ES-I3 (cell line): ENCODE measurements at regions not wholly inside any gene's neighbourhood (a gene's known extent, or its start where the extent isn't known, plus 50 kb on each side); places are given as distances from the start of the nearest gene placed in this dataset.

ENCODE experiments used
- H3K36me3 ChIP-seq: 2 replicates; pipeline ENCODE4 v1.6.1; 2013; ENCODE audit warnings: mild to moderate bottlenecking, low read length, control low read depth, moderate library complexity; ENCODE audit not compliant: insufficient read depth
- H3K4me1 ChIP-seq: 2 replicates; pipeline ENCODE4 v1.6.1; 2013; ENCODE audit warnings: mild to moderate bottlenecking, control low read depth, low read length; ENCODE audit not compliant: insufficient read depth
- H3K9ac ChIP-seq: 2 replicates; pipeline ENCODE4 v1.6.1; 2013; ENCODE audit warnings: low read depth, mild to moderate bottlenecking, low read length, moderate library complexity
- H3K9me3 ChIP-seq: 2 replicates; pipeline ENCODE4 v1.6.1; 2013; ENCODE audit warnings: mild to moderate bottlenecking, low read length, moderate library complexity; ENCODE audit not compliant: control insufficient read depth, insufficient read depth

DNA sequence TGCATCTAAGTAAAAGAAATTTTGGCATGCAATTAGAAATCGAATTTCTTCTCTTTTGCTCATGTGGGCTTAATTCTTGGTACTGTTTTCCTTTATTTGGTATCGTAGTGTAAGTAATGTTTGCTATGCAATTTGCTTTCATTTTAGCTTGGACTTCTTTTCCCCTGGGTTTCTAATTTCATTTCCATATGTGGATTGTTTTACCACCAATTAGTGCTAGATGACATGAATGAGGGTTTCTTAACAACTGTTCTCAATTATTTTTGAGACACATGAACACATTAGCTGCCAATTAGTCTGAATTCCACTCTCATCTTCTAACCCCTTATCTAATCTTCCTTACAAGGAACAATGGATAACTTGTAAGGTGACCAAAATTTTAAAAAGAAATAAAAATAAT, 1047.2 kb upstream of the PIK3C3 start:
- H3K36me3 ChIP-seq, result no peaks in the 10 kb centered on the region
- H3K9me3 ChIP-seq, result no peaks in the 10 kb centered on the region
- peaks cover 6% of the 10 kb centered on the region; the same call in 1 of the 2 replicates for H3K4me1 ChIP-seq
- no peak overlapping the region for H3K9ac ChIP-seq

GRCh38 chr18:40904295-40904694, 1050.7 kb upstream of the PIK3C3 start:
- Histone ChIP-seq H3K4me1 (peaks cover 15% of the 10 kb centered on the region; the same call in 1 of the 2 replicates), H3K36me3 (no peaks in the 10 kb centered on the region), H3K9ac (no peak overlapping the region), H3K9me3 (no peaks in the 10 kb centered on the region)

GRCh38 chr18:40902436-40902835, 1052.6 kb upstream of the PIK3C3 start:
- Histone ChIP-seq H3K36me3 (no peaks in the 10 kb centered on the region), H3K9me3 (no peaks in the 10 kb centered on the region), H3K4me1 (peaks cover 15% of the 10 kb centered on the region; the same call in 1 of the 2 replicates), H3K9ac (no peak overlapping the region)

DNA sequence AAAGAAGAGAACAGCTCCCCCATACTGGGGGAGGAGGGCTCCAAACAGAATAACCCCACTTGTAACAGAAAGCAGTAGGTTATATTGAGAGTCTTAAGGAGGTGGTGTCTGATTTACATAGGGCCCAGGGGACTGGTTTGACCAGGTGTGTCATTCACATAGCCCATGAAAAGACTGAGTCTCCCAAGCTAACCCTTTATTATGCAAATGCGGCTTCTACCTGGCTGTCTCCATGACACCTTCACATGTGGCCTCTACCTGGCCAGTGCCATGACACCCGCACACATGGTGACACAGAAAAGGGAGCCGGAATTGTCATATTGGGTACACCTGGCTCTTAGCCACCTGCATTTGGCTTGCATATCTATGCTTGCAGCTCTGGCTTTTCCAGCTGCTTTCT, 1057.2 kb upstream of the PIK3C3 start:
- Histone ChIP-seq H3K4me1 (peaks cover 9% of the 10 kb centered on the region; the same call in 1 of the 2 replicates), H3K36me3 (no peaks in the 10 kb centered on the region), H3K9me3 (no peaks in the 10 kb centered on the region; the same call in 1 of the 2 replicates), H3K9ac (no peak overlapping the region)

- Histone ChIP-seq H3K4me1 (no peaks in the 10 kb centered on the region), H3K9ac (no peak overlapping the region), H3K36me3 (no peaks in the 10 kb centered on the region), H3K9me3 (no peaks in the 10 kb centered on the region)
Observed at GRCh38 chr18:40883271-40883670, 1071.8 kb upstream of the PIK3C3 start.

- Histone ChIP-seq H3K4me1 (no peaks in the 10 kb centered on the region), H3K9me3 (no peaks in the 10 kb centered on the region), H3K9ac (no peak overlapping the region), H3K36me3 (no peaks in the 10 kb centered on the region)
Observed at GRCh38 chr18:40882468-40882867, 1072.6 kb upstream of the PIK3C3 start.

GRCh38 chr18:40878371-40878770, 1076.7 kb upstream of the PIK3C3 start:
- no peaks in the 10 kb centered on the region for H3K9me3 ChIP-seq
- no peak overlapping the region for H3K9ac ChIP-seq
- H3K4me1 ChIP-seq, result peaks cover 5% of the 10 kb centered on the region; the same call in 1 of the 2 replicates
- H3K36me3 ChIP-seq, result no peaks in the 10 kb centered on the region

GRCh38 chr18:40877096-40877495, 1077.9 kb upstream of the PIK3C3 start:
- no peak overlapping the region for H3K9ac ChIP-seq
- H3K9me3 ChIP-seq, result no peaks in the 10 kb centered on the region
- peaks cover 5% of the 10 kb centered on the region; the same call in 1 of the 2 replicates for H3K4me1 ChIP-seq
- no peaks in the 10 kb centered on the region for H3K36me3 ChIP-seq

DNA sequence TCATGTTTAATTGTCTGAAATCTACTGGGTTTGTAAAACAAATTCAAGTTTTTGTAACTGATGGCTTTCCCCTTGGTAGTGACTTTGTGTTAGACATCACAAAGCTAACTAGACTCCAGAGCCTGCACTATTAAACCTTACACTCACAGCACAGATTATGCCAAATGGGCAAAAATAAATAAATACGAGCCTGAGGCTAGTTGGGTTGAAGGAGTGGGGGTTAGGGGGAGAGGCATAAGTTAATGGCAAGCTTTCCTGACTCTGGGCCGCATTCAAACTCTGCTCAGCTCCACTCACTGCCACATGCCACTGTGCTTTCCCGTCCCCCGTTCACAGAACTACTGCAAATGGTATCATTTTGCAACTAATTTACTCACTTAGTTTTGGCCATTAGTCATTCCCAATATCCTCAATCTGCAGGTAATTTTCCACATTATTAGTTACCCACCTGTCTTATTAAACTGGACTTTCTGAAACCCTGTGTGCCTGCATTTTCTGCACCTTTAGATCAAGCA, 1079.9 kb upstream of the PIK3C3 start:
- H3K9me3 ChIP-seq, result no peaks in the 10 kb centered on the region
- peaks cover 5% of the 10 kb centered on the region; the same call in 1 of the 2 replicates for H3K4me1 ChIP-seq
- H3K9ac ChIP-seq, result no peak overlapping the region
- H3K36me3 ChIP-seq, result no peaks in the 10 kb centered on the region

- H3K9ac ChIP-seq, result no peak overlapping the region
- H3K36me3 ChIP-seq, result no peaks in the 10 kb centered on the region
- no peaks in the 10 kb centered on the region for H3K9me3 ChIP-seq
- peaks cover 5% of the 10 kb centered on the region; the same call in 1 of the 2 replicates for H3K4me1 ChIP-seq
Observed at GRCh38 chr18:40874233-40874632, 1080.8 kb upstream of the PIK3C3 start.

DNA sequence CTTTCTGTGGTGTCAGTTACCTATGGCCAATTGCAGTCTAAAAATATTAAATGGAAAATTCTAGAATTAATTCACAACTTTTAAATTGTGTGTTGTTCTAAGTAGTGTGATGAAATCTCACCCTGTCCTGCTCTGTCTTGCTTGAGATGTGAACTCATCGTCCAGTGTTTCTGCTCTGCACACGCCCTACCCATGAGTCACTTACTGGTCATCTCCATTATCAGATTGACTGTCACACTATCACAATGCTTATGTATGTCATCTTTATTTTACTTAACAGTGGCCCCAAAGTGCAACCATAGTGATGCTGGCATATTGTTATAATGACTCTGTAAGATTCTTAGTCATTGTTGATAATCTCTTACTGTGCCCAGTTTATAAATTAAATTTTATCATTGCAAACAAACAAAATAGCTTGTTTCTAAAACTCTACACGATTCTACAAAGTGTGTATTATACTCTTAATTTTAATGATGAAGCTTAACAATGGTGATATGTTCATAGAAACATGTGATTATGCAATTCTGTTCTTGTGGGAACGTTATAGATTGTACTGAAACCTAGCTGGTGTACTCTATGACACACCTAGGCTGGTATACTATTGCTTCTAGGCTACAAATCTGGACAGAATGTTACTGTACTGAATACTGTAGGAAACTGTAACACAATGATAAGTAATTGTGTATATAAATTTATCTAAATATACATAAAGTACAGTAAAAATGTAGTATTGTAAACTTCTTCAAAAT, 1086.8 kb upstream of the PIK3C3 start:
- Histone ChIP-seq H3K4me1 (no peaks in the 10 kb centered on the region), H3K36me3 (no peaks in the 10 kb centered on the region), H3K9me3 (peaks cover 5% of the 10 kb centered on the region; the same call in 1 of the 2 replicates), H3K9ac (no peak overlapping the region)

DNA sequence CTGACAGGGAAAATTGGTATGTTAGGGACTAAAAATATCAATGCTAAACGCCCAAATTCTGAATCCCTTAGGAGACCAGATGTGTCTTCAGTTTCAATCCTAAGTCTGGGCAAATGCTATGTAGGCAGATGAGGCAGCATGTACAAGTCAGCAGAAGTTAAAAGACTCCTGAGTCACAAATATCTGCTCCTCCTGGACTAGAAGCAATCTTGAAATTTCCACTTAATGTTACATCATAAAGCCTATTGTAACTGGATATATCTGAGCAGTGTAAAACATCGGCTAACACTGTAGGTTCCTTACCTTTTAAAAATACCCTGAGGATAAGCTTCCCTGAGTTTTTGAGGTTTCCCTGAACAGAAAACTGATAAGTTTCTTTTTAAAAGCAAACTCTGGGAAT, 1087.6 kb upstream of the PIK3C3 start:
- no peak overlapping the region for H3K9ac ChIP-seq
- H3K9me3 ChIP-seq, result peaks cover 5% of the 10 kb centered on the region; the same call in 1 of the 2 replicates
- no peaks in the 10 kb centered on the region for H3K36me3 ChIP-seq
- H3K4me1 ChIP-seq, result no peaks in the 10 kb centered on the region

DNA sequence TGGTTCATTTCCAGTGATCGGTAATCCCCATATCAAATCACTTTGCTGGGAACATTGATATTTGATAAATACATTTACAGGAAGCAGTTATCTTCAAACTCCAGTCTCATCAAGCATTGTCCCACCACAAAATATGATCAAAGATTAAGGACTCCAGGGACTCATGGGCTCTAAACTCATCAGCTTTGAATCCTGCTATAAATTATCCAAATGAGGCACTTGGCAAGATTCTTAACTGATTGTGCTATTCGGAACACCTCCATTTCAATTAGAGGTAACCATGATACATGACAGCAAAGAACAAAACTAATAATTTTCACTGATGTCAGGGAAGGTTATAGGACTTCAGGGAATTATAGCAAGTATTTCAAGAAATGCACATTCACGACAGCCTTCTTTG, 1088.1 kb upstream of the PIK3C3 start:
- peaks cover 5% of the 10 kb centered on the region; the same call in 1 of the 2 replicates for H3K9me3 ChIP-seq
- no peaks in the 10 kb centered on the region for H3K36me3 ChIP-seq
- no peak overlapping the region for H3K9ac ChIP-seq
- H3K4me1 ChIP-seq, result no peaks in the 10 kb centered on the region

GRCh38 chr18:40866013-40866645, 1088.9 kb upstream of the PIK3C3 start:
- Histone ChIP-seq H3K4me1 (no peaks in the 10 kb centered on the region), H3K9ac (no peak overlapping the region), H3K9me3 (peaks cover 5% of the 10 kb centered on the region; the same call in 1 of the 2 replicates), H3K36me3 (no peaks in the 10 kb centered on the region)

DNA sequence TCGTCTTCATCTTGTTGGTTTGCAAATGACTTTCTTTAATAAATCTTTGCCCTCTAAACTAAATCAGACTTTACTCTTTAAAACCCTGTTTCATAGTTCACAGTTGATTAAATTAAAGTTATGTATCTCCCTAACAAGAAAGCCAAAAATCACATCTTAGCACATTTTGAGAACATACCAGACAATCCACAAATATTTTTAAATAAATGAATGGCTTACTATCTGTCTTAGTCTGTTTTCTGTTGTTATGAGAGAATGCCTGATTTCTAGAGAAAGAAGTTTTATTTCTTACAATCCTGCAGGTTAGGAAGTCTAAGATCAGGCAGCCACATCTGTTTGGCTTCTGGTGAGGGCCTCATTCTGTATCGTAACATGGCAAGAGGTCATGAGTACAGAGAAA, 1090.2 kb upstream of the PIK3C3 start:
- Histone ChIP-seq H3K9me3 (peaks cover 5% of the 10 kb centered on the region; the same call in 1 of the 2 replicates), H3K4me1 (no peaks in the 10 kb centered on the region), H3K36me3 (no peaks in the 10 kb centered on the region), H3K9ac (no peak overlapping the region)
